NCI-H510A treated with DMSO at 0.1 percent for 48 hours (cell line): ENCODE measurements at regions not wholly inside any gene's neighbourhood (a gene's known extent, or its start where the extent isn't known, plus 50 kb on each side); places are given as distances from the start of the nearest gene placed in this dataset.
A peak's percentile ranks its signal among the peaks of the same experiment; 100 is the strongest.

Experiments used
- DNase-seq: peaks from one replicate; lab custom pipeline; 2025; lab: John Stamatoyannopoulos, UW

GRCh38 chr14:61625165-61625564, 70.1 kb upstream of the HIF1A start:
- DNase-seq, result no peak

GRCh38 chr14:61627612-61628011, 67.7 kb upstream of the HIF1A start:
- DNase-seq, result peak; percentile 46

- no peak for DNase-seq
Observed at GRCh38 chr14:61628016-61628725, 67.1 kb upstream of the HIF1A start.

- DNase-seq, result no peak
Observed at GRCh38 chr14:61630399-61631044, 64.8 kb upstream of the HIF1A start.

GRCh38 chr14:61631045-61631687, 64.1 kb upstream of the HIF1A start:
- peak; percentile 12 for DNase-seq

- no peak for DNase-seq
Observed at GRCh38 chr14:61632401-61632800, 62.9 kb upstream of the HIF1A start.

GRCh38 chr14:61632807-61633206, 62.5 kb upstream of the HIF1A start:
- DNase-seq, result no peak

- no peak for DNase-seq
Observed at GRCh38 chr14:61636291-61636690, 59.0 kb upstream of the HIF1A start.

GRCh38 chr14:61636779-61637178, 58.5 kb upstream of the HIF1A start:
- no peak for DNase-seq

- DNase-seq, result no peak
Observed at GRCh38 chr14:61638595-61639387, 56.5 kb upstream of the HIF1A start.

GRCh38 chr14:61640158-61641136, 54.9 kb upstream of the HIF1A start:
- no peak for DNase-seq

- no peak for DNase-seq
Observed at GRCh38 chr14:61641914-61642613, 53.2 kb upstream of the HIF1A start.

- no peak for DNase-seq
Observed at GRCh38 chr14:61642614-61642982, 52.7 kb upstream of the HIF1A start.

- DNase-seq, result no peak
Observed at GRCh38 chr14:61643555-61643954, 51.8 kb upstream of the HIF1A start.

GRCh38 chr14:61644175-61644574, 51.1 kb upstream of the HIF1A start:
- DNase-seq, result no peak

GRCh38 chr14:61644834-61645233, 50.5 kb upstream of the HIF1A start:
- DNase-seq, result no peak

- DNase-seq, result no peak
Observed at GRCh38 chr14:61645247-61645646, 50.1 kb upstream of the HIF1A start.
